Lung (tissue), 11 donors: ENCODE measurements at regions not wholly inside any gene's neighbourhood (a gene's known extent, or its start where the extent isn't known, plus 50 kb on each side); places are given as distances from the start of the nearest gene placed in this dataset.

ENCODE experiments used
- ATAC-seq: fragments of 200-7000 bp; cut with Tn5 transposase; one replicate; pipeline ENCODE4 v1.9.1; 2020; ENCODE audit warnings: moderate number of reproducible peaks; ENCODE audit not compliant: insufficient read depth, low FRiP score
- DNase-seq, 3 donors: peaks; one replicate each; pipeline ENCODE4 v3.0.0-alpha.2; 2013 to 2017
- H3K27ac ChIP-seq, 2 donors: one replicate each; pipeline ENCODE4 v1.5.1; 2013; ENCODE audit warnings: mild to moderate bottlenecking in 2 of 2, moderate library complexity in 2 of 2, control low read depth in 1 of 2, inconsistent platforms in 1 of 2, low read depth in 1 of 2, low read length in 1 of 2
- H3K27me3 ChIP-seq, 3 donors: one replicate each; pipeline ENCODE4 v1.5.1; 2013; ENCODE audit warnings: low read length in 2 of 3; ENCODE audit not compliant: control insufficient read depth in 3 of 3, insufficient read depth in 3 of 3
- H3K36me3 ChIP-seq, 4 donors: one replicate each; pipeline ENCODE4 v1.5.1; 2013; ENCODE audit warnings: low read length in 4 of 4, mild to moderate bottlenecking in 1 of 4, moderate library complexity in 1 of 4; ENCODE audit not compliant: control insufficient read depth in 4 of 4, insufficient read depth in 4 of 4
- H3K4me1 ChIP-seq, 5 donors: one replicate each; pipeline ENCODE4 v1.5.1; 2013; ENCODE audit warnings: low read length in 5 of 5, mild to moderate bottlenecking in 2 of 5, moderate library complexity in 1 of 5; ENCODE audit not compliant: control insufficient read depth in 5 of 5, insufficient read depth in 5 of 5
- H3K4me3 ChIP-seq: one replicate; pipeline ENCODE4 v1.5.1; 2013; ENCODE audit warnings: mild to moderate bottlenecking, control low read depth, moderate library complexity
- H3K9ac ChIP-seq, 2 donors: one replicate each; pipeline ENCODE4 v1.5.1; 2013; ENCODE audit warnings: low read length in 2 of 2, control low read depth in 1 of 2; ENCODE audit not compliant: insufficient read depth in 1 of 2
- H3K9me3 ChIP-seq, 4 donors: one replicate each; pipeline ENCODE4 v1.5.1; 2013; ENCODE audit warnings: low read length in 3 of 4, mild to moderate bottlenecking in 1 of 4, moderate library complexity in 1 of 4; ENCODE audit not compliant: control insufficient read depth in 4 of 4, insufficient read depth in 3 of 4
- CTCF ChIP-seq: IDR thresholded peaks from 2 replicates; pipeline ENCODE4 v1.5.1; 2012; ENCODE audit warnings: mild to moderate bottlenecking; ENCODE audit errors: control extremely low read depth, extremely low read depth
- WGBS, 2 donors: extraction: QIAGEN DNeasy Blood & Tissue Kit; methylation state at CpG; one replicate each; pipeline ENCODE4 v1.1.7; 2013; 5-methylcytosine and 5-hydroxymethylcytosine counted together
- donor health status: control.
- donor health status: control.
- donor health status: Bipolar disorder and iron deficiency.
- donor health status: healthy.
- donor health status: DM: yes; HTN: yes; CAD: no.

DNA sequence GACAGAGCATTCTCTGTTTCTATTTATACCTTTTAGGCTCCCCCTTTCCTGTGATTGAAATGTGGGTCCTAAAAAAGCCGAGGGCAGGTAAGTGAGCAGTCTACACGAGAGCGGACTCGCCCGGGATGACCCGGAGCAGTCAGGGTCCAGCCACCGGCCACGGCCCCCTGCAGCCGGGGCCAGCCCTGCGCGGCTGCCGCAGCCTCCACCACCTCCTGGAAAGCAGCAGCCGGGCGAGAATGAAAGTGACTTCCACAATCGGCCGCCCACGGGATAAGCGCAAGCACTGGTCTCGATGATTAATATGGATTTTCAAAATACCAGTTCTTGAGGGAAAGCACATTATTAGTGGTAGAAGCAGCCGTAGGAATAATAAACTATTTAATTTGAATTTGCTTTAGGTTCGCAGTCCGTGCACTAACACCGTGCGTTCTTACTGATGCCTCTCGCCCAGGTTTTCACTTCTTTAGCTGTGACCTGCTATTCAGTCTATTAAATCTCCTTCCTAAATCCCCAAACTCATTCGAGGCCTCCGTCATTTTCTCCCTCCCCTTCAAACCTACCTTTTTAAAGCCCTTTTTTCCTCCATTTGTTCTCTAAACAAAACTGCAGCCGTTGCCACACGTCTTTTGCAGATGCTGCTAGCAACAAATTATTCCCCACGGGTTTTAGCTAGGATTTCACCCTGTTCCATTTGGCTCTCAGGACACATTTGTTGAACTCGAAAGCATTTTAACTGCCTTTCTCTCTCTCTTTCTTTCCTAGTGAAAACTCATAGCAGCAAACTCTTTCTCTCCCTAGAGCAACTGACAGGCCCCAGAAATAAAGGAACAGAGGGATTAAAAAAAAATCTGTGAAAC, 1015.1 kb upstream of the PIK3C3 start:
- Histone ChIP-seq H3K27me3 (no peaks in the 10 kb centered on the region), H3K36me3 (no peaks in the 10 kb centered on the region), H3K4me3 (no peak overlapping the region), H3K4me1 (no peaks in the 10 kb centered on the region), H3K9me3 (no peaks in the 10 kb centered on the region), H3K9ac (no peak overlapping the region), H3K27ac (no peak overlapping the region)
- 85 to 90% methylated on average over 31 of the region's 31 CpGs for WGBS, 2 donors
- no peak for ATAC-seq
- no peak for TF ChIP-seq CTCF
- no peak for DNase-seq

GRCh38 chr18:40938615-40939014, 1016.4 kb upstream of the PIK3C3 start:
- DNase-seq (no peak), ATAC-seq (no peak)
- no peak overlapping the region for H3K27ac ChIP-seq
- H3K27me3 ChIP-seq = no peaks in the 10 kb centered on the region
- H3K36me3 ChIP-seq = no peaks in the 10 kb centered on the region
- H3K4me3 ChIP-seq = no peak overlapping the region
- no peaks in the 10 kb centered on the region for H3K9me3 ChIP-seq
- 88 to 92% methylated on average over 2 of the region's 2 CpGs for WGBS, 2 donors
- no peak overlapping the region for H3K9ac ChIP-seq
- no peak for TF ChIP-seq CTCF
- no peaks in the 10 kb centered on the region for H3K4me1 ChIP-seq

DNA sequence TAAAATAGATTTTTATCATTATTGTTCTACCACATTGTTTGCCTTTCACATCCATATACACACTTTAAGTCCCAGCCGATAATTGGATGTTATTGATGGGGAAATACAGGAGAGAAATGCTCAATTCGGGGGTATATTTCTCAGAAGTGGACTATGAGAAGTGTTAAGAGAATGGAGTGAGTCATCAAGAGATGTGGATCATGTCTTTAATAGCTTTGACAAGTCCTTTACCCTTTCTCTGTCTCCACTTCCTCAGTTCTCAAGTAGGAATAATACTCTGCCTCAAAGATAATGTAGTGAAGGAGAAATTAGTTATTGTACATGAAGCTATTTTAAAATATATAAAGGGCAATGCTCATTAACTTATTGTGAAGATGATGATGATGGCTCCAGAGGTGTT, 1017.6 kb upstream of the PIK3C3 start:
- H3K9ac ChIP-seq = no peak overlapping the region
- H3K27ac ChIP-seq = no peak overlapping the region
- WGBS, 2 donors = 81 to 88% methylated on average over 2 of the region's 2 CpGs
- H3K4me1 ChIP-seq = no peaks in the 10 kb centered on the region
- ATAC-seq = no peak
- H3K36me3 ChIP-seq = no peaks in the 10 kb centered on the region
- H3K4me3 ChIP-seq = no peak overlapping the region
- no peaks in the 10 kb centered on the region for H3K9me3 ChIP-seq
- no peaks in the 10 kb centered on the region for H3K27me3 ChIP-seq
- no peak for DNase-seq
- no peak for TF ChIP-seq CTCF
